ENCODE measurements at regions not wholly inside any gene's neighbourhood (a gene's known extent, or its start where the extent isn't known, plus 50 kb on each side); places are given as distances from the start of the nearest gene placed in this dataset.
"Not testable (repeated sequence)": the region's sequence is repeated elsewhere in the genome, so short reads cannot be mapped to it uniquely, and the experiment has no call there.

DNA sequence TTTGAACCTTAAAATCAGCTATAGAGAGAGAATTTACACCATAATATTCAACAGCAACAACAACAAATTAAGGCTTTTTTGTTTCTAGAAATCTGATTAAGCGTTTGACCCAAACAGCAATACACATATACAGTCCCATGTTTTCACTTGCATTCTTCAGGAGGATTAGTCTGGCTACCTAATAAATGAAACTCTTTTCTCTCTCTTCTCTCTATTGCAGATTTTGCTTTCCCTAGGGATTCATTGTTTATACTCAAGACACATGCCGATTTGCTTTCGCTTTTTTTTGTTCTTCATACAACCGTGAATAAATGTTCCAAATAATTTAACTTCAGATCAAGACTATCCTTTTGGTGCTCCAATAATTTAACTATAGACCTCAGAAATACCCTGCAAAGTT lies 162.4 kb upstream of the PTBP2 start:
- DNase-seq, result no peak
- intact Hi-C loops (cut with micrococcal nuclease), result no loop called here
- Mint-ChIP-seq H3K36me3 (peaks cover 13% of the 10 kb centered on the region), H3K4me1 (no peaks in the 10 kb centered on the region), H3K27ac (no peak overlapping the region), H3K9me3 (peaks cover 12% of the 10 kb centered on the region in 2 donors), H3K4me3 (no peak overlapping the region), H3K27me3 (ENCODE audit: low read depth in 2 of 2) (no peaks in the 10 kb centered on the region)
- ATAC-seq, result no peak
- TF ChIP-seq, protein P1, sequence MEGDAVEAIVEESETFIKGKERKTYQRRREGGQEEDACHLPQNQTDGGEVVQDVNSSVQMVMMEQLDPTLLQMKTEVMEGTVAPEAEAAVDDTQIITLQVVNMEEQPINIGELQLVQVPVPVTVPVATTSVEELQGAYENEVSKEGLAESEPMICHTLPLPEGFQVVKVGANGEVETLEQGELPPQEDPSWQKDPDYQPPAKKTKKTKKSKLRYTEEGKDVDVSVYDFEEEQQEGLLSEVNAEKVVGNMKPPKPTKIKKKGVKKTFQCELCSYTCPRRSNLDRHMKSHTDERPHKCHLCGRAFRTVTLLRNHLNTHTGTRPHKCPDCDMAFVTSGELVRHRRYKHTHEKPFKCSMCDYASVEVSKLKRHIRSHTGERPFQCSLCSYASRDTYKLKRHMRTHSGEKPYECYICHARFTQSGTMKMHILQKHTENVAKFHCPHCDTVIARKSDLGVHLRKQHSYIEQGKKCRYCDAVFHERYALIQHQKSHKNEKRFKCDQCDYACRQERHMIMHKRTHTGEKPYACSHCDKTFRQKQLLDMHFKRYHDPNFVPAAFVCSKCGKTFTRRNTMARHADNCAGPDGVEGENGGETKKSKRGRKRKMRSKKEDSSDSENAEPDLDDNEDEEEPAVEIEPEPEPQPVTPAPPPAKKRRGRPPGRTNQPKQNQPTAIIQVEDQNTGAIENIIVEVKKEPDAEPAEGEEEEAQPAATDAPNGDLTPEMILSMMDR (IDR thresholded peaks at IDR 0.05), result no peak
- WGBS (ENCODE audit: insufficient coverage), result 90% methylated on average over 4 of the region's 4 CpGs
- Histone ChIP-seq H3K27ac (ENCODE audit: low read length) (no peak overlapping the region), H3K4me3 (ENCODE audit: low read length) (no peak overlapping the region), H3K36me3 (ENCODE audit: control insufficient read depth, insufficient read depth, low read length) (no peaks in the 10 kb centered on the region), H3K9me3 (ENCODE audit: control insufficient read depth, insufficient read depth, low read length) (no peaks in the 10 kb centered on the region), H3K4me1 (ENCODE audit: control insufficient read depth, insufficient read depth, low read length) (no peaks in the 10 kb centered on the region), H3K27me3 (ENCODE audit: control insufficient read depth, insufficient read depth, low read length) (no peaks in the 10 kb centered on the region)

DNA sequence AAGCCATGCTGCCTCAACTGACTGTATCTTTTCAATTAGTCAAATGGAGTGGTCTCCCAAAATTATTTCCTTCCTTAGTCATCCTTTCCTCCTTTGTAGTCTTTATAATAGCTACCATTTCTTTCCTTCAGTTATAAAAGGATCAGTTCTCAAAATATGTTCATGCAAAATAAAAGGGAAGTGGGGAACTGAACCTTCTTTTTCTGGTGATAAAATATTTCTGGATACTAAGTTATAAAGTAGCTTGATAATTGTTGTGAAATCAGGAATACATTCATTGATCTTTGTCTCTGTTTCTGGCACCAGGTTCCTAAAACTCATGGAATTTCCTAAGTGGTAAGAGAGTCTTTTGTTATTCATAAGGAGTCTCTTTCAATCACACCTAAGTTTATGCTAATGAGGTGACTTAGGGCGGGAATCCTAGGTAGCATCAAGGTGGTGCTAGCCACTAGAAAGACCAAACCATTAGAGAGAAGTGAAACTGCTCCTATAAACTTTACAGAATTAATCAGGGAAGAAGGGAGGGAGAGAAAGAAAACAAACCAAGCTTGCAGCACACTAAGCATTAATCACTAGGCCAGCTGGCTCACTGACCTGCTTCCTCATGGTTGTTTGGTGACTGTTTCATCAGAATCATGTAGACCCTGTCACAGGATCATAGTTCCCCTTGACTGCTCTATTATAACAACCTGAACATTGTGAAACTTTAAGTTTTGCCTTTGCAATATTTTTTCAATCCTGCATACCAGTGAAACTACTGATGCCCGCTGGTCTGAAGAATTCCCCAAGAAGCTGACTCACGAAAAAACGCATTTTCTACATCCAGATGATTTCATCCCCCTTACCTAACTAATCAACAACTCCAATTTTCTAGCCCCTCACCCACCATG lies 161.6 kb upstream of the PTBP2 start:
- no peak for ATAC-seq
- Histone ChIP-seq H3K9me3 (ENCODE audit: control insufficient read depth, insufficient read depth, low read length) (no peaks in the 10 kb centered on the region), H3K27ac (ENCODE audit: low read length) (no peak overlapping the region), H3K4me1 (ENCODE audit: control insufficient read depth, insufficient read depth, low read length) (no peaks in the 10 kb centered on the region), H3K27me3 (ENCODE audit: control insufficient read depth, insufficient read depth, low read length) (no peaks in the 10 kb centered on the region), H3K36me3 (ENCODE audit: control insufficient read depth, insufficient read depth, low read length) (no peaks in the 10 kb centered on the region), H3K4me3 (ENCODE audit: low read length) (no peak overlapping the region)
- peaks cover 12% of the 10 kb centered on the region in 2 donors for H3K9me3 Mint-ChIP-seq
- H3K27ac Mint-ChIP-seq, result no peak overlapping the region
- H3K4me1 Mint-ChIP-seq, result no peaks in the 10 kb centered on the region
- H3K4me3 Mint-ChIP-seq, result no peak overlapping the region
- WGBS (ENCODE audit: insufficient coverage), result 80% methylated on average over 3 of the region's 4 CpGs
- peaks cover 13% of the 10 kb centered on the region for H3K36me3 Mint-ChIP-seq
- H3K27me3 Mint-ChIP-seq (ENCODE audit: low read depth in 2 of 2), result no peaks in the 10 kb centered on the region
- intact Hi-C loops (cut with micrococcal nuclease), result no loop called here
- DNase-seq, result no peak
- TF ChIP-seq, protein P1 (IDR thresholded peaks at IDR 0.05), result no peak

DNA sequence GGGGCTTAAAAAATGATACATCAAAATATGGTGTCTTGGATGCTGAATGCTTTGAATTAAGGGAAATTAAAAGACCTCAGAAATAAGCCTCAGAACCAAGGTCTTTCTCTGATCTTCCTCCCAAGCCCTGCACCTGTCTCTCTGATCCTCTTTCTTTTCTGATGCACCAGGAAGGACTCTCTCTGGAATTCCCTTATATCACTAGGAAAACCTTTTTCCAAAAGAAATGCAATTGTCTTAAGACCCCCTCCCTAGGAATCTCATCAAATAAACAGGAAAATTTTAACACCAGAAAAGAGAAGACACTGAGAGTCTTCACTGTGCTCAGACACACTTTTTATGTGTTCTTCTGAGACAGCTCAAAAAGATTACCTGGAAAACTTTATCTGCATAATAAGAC lies 159.5 kb upstream of the PTBP2 start:
- Histone ChIP-seq H3K27me3 (ENCODE audit: control insufficient read depth, insufficient read depth, low read length) (no peaks in the 10 kb centered on the region), H3K4me1 (ENCODE audit: control insufficient read depth, insufficient read depth, low read length) (no peaks in the 10 kb centered on the region), H3K9me3 (ENCODE audit: control insufficient read depth, insufficient read depth, low read length) (no peaks in the 10 kb centered on the region), H3K4me3 (ENCODE audit: low read length) (no peak overlapping the region), H3K36me3 (ENCODE audit: control insufficient read depth, insufficient read depth, low read length) (no peaks in the 10 kb centered on the region), H3K27ac (ENCODE audit: low read length) (no peak overlapping the region)
- TF ChIP-seq, protein P1 (IDR thresholded peaks at IDR 0.05), result no peak
- Mint-ChIP-seq H3K27ac (no peak overlapping the region), H3K36me3 (peaks cover 13% of the 10 kb centered on the region), H3K9me3 (peaks cover 10 to 12% of the 10 kb centered on the region in 2 donors), H3K4me1 (no peaks in the 10 kb centered on the region), H3K4me3 (no peak overlapping the region), H3K27me3 (ENCODE audit: low read depth in 2 of 2) (no peaks in the 10 kb centered on the region)
- DNase-seq (no peak), ATAC-seq (no peak)
- intact Hi-C loops (cut with micrococcal nuclease), result no loop called here

DNA sequence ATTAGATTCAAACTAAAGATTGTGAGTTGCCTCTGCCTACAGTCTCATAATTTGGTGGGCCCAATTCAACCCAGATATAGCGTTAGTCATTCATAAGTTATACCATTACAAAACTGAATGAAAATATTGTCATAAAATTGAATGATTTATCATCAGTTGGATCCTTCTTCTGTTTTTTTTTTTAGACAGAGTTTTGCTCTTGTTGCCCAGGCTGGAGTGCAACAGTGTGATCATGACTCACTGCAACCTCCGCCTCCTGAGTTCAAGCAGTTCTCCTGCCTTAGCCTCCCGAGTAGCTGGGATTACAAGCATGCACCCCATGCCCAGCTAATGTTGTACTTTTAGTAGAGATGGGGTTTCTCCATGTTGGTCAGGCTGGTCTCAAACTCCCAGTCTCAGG lies 157.2 kb upstream of the PTBP2 start:
- H3K4me3 Mint-ChIP-seq; H3K27ac ChIP-seq (ENCODE audit: low read length); H3K36me3 ChIP-seq (ENCODE audit: control insufficient read depth, insufficient read depth, low read length); H3K4me1 ChIP-seq (ENCODE audit: control insufficient read depth, insufficient read depth, low read length); H3K27me3 Mint-ChIP-seq (ENCODE audit: low read depth in 2 of 2); ATAC-seq; H3K27me3 ChIP-seq (ENCODE audit: control insufficient read depth, insufficient read depth, low read length); H3K4me3 ChIP-seq (ENCODE audit: low read length); DNase-seq; H3K27ac Mint-ChIP-seq; intact Hi-C loops (cut with micrococcal nuclease); H3K9me3 ChIP-seq (ENCODE audit: control insufficient read depth, insufficient read depth, low read length); H3K9me3 Mint-ChIP-seq; H3K4me1 Mint-ChIP-seq: not testable (repeated sequence)
- H3K36me3 Mint-ChIP-seq, result peaks cover 13% of the 10 kb centered on the region
- WGBS (ENCODE audit: insufficient coverage), result 77% methylated on average over 2 of the region's 3 CpGs
